ENCODE measurements at regions not wholly inside any gene's neighbourhood (a gene's known extent, or its start where the extent isn't known, plus 50 kb on each side); places are given as distances from the start of the nearest gene placed in this dataset.

DNA sequence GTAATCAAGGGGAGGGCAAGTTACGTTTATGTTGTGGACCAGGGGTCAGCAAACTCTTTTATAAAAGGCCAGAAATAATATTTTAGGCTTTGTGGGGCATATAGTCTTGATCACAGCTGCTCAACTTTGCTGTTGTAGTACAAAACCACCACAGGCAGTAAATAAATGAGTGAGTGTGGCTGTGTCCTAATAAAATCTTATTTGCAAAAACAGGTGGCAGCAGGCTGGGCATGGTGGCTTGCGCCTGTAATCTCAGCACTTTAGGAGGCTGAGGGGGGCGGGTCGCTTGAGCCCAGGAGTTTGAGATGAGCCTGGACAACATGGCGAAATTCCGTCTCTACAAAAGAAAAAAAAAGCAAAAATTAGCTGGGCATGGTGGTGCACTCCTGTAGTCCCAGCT, 57.9 kb upstream of the NUP160 start:
- H3K9me3 ChIP-seq (ENCODE audit: severe bottlenecking), result no peaks in the 10 kb centered on the region
- H3K36me3 ChIP-seq, result no peaks in the 10 kb centered on the region
- no peak overlapping the region for H3K27ac ChIP-seq

DNA sequence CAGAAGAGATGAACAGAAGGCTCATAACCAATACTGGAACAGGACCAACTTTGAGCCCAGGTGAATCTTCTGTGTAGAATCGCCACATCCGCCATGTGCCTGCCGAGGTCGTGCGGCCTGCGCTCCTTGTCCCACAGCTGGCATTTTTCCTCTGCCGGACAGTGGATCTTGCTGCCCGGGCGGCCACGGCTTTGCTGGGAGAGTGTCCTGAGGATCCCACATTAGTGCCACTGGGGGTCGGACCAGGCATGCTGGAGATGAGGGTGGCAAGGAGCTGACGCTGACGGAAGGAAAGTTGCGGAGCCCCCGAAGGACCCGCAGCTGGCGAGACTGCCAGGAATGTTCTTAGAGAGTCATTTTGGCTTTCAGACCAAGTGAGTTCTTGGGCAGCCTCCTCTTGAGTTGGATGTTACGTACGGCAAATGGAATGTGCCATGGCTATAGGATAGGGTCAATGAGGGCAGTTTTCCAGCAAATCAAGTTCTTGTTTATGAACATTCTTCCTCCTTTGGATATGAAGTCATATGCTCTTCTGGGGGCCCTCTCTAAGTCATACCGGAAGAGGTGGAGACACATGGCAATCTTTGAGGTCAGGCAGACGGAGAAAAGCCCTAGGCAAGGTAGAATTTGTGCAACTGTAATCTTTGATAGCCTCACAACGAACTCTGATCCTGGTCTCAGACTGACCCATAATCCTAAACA, 57.4 kb upstream of the NUP160 start:
- TF ChIP-seq, protein P1, sequence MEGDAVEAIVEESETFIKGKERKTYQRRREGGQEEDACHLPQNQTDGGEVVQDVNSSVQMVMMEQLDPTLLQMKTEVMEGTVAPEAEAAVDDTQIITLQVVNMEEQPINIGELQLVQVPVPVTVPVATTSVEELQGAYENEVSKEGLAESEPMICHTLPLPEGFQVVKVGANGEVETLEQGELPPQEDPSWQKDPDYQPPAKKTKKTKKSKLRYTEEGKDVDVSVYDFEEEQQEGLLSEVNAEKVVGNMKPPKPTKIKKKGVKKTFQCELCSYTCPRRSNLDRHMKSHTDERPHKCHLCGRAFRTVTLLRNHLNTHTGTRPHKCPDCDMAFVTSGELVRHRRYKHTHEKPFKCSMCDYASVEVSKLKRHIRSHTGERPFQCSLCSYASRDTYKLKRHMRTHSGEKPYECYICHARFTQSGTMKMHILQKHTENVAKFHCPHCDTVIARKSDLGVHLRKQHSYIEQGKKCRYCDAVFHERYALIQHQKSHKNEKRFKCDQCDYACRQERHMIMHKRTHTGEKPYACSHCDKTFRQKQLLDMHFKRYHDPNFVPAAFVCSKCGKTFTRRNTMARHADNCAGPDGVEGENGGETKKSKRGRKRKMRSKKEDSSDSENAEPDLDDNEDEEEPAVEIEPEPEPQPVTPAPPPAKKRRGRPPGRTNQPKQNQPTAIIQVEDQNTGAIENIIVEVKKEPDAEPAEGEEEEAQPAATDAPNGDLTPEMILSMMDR (IDR thresholded peaks at IDR 0.05; ENCODE audit: low read depth, low read length), result no peak
- Histone ChIP-seq H3K4me3 (ENCODE audit: low read depth, low read length) (no peak overlapping the region), H3K9me3 (ENCODE audit: severe bottlenecking) (no peaks in the 10 kb centered on the region), H3K27ac (no peak overlapping the region), H3K27me3 (ENCODE audit: insufficient read depth, low read depth, severe bottlenecking) (no peaks in the 10 kb centered on the region), H3K36me3 (no peaks in the 10 kb centered on the region)
- DNase-seq, result no peak

More for the DNA sequence above, 57.9 kb upstream of the NUP160 start:
- no peak for DNase-seq
- TF ChIP-seq, protein P1 (IDR thresholded peaks at IDR 0.05; ENCODE audit: low read depth, low read length), result no peak
- no peaks in the 10 kb centered on the region for H3K27me3 ChIP-seq (ENCODE audit: insufficient read depth, low read depth, severe bottlenecking)
- no peak overlapping the region for H3K4me3 ChIP-seq (ENCODE audit: low read depth, low read length)

DNA sequence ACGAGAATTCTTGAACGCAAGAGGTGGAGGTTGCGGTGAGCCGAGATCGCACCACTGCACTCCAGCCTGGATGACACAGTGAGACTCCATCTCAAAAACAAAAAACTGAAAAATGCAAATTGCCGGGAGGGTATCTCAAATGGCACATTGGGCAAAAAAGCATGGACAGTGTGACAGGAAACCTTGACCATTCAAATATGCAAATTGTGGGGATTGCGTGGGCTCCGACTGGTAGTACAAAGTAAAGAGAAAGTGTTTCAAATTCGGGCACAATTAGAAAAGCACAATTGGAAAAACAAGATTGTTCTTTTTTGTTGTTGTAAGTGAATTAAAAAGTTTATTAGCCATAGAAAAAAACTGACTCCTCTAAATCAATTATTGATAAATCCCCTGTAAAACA, 56.7 kb upstream of the NUP160 start:
- H3K9me3 ChIP-seq (ENCODE audit: severe bottlenecking), result no peaks in the 10 kb centered on the region
- TF ChIP-seq, protein P1 (IDR thresholded peaks at IDR 0.05; ENCODE audit: low read depth, low read length), result no peak
- H3K27me3 ChIP-seq (ENCODE audit: insufficient read depth, low read depth, severe bottlenecking), result no peaks in the 10 kb centered on the region
- no peaks in the 10 kb centered on the region for H3K36me3 ChIP-seq
- no peak overlapping the region for H3K27ac ChIP-seq
- no peak for DNase-seq
- H3K4me3 ChIP-seq (ENCODE audit: low read depth, low read length), result no peak overlapping the region

DNA sequence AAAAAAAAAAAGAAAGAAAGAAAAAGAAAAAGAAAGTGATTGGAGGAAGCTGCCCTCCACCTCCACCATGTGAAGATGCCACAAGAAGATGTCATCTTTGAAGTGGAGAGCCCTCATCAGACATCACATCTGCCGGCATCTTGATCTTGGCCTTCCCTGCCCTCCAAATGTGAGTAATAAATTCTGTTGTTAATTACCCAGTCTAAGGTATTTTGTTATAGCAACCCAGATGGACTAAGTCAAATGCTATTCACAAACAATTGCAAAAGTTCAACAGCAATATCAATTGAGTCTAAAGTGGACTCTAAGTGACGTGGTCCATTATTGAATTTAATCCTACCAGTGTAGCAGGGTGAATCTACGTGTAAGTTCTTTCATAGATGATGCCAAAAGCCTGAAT, 55.9 kb upstream of the NUP160 start:
- Histone ChIP-seq H3K27ac (no peak overlapping the region), H3K27me3 (ENCODE audit: insufficient read depth, low read depth, severe bottlenecking) (no peaks in the 10 kb centered on the region), H3K4me3 (ENCODE audit: low read depth, low read length) (no peak overlapping the region), H3K9me3 (ENCODE audit: severe bottlenecking) (no peaks in the 10 kb centered on the region), H3K36me3 (no peaks in the 10 kb centered on the region)
- TF ChIP-seq, protein P1 (IDR thresholded peaks at IDR 0.05; ENCODE audit: low read depth, low read length), result no peak
- DNase-seq, result no peak

DNA sequence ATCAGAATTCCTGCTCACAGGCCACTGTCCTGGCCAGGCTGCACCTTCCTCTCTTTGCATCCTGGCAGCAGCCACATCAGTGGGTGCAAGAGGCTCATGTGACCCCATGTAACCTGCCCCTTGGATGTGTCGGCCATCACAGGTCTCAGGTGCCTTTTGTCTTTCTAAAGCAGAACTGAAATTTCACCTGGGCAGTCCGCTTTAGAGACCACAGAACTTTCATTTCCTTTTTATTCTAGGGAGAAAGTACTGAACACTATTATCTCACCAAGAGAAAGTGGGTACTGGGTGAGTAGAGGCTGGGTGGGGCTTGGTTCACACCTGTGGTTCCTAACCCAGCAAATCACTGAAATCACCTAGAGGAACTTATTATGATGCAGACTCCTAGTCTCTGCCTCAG, 51.7 kb upstream of the NUP160 start:
- no peaks in the 10 kb centered on the region for H3K36me3 ChIP-seq
- TF ChIP-seq, protein P1 (IDR thresholded peaks at IDR 0.05; ENCODE audit: low read depth, low read length), result no peak
- H3K27me3 ChIP-seq (ENCODE audit: insufficient read depth, low read depth, severe bottlenecking), result no peaks in the 10 kb centered on the region
- no peak overlapping the region for H3K27ac ChIP-seq
- H3K9me3 ChIP-seq (ENCODE audit: severe bottlenecking), result no peaks in the 10 kb centered on the region
- DNase-seq, result no peak
- no peak overlapping the region for H3K4me3 ChIP-seq (ENCODE audit: low read depth, low read length)

All from WERI-Rb-1 (cell line).